ENCODE measurements at regions not wholly inside any gene's neighbourhood (a gene's known extent, or its start where the extent isn't known, plus 50 kb on each side); places are given as distances from the start of the nearest gene placed in this dataset.
A peak's percentile ranks its signal among the peaks of the same experiment; 100 is the strongest.

GRCh38 chr7:17421941-17422340 lies 123.5 kb downstream of the AHR start:
- no peak for TF ChIP-seq CTCF (IDR thresholded peaks at IDR 0.05; ENCODE audit: insufficient read depth, low read depth, low read length)
- peak; percentile 80 for DNase-seq (ENCODE audit: low read depth)
- H3K4me3 ChIP-seq (ENCODE audit: low read depth, low read length): no peak overlapping the region

GRCh38 chr7:17422966-17423365 lies 124.5 kb downstream of the AHR start:
- no peak for TF ChIP-seq CTCF (IDR thresholded peaks at IDR 0.05; ENCODE audit: insufficient read depth, low read depth, low read length)
- DNase-seq (ENCODE audit: low read depth): no peak
- H3K4me3 ChIP-seq (ENCODE audit: low read depth, low read length): no peak overlapping the region

GRCh38 chr7:17427924-17428323 lies 129.5 kb downstream of the AHR start:
- H3K4me3 ChIP-seq (ENCODE audit: low read depth, low read length): no peak overlapping the region
- no peak for TF ChIP-seq CTCF (IDR thresholded peaks at IDR 0.05; ENCODE audit: insufficient read depth, low read depth, low read length)
- DNase-seq (ENCODE audit: low read depth): no peak

GRCh38 chr7:17429579-17429978 lies 131.1 kb downstream of the AHR start:
- no peak for TF ChIP-seq CTCF (IDR thresholded peaks at IDR 0.05; ENCODE audit: insufficient read depth, low read depth, low read length)
- no peak for DNase-seq (ENCODE audit: low read depth)
- no peak overlapping the region for H3K4me3 ChIP-seq (ENCODE audit: low read depth, low read length)

GRCh38 chr7:17432793-17433192 lies 134.3 kb downstream of the AHR start:
- TF ChIP-seq CTCF (IDR thresholded peaks at IDR 0.05; ENCODE audit: insufficient read depth, low read depth, low read length): no peak
- no peak for DNase-seq (ENCODE audit: low read depth)
- no peak overlapping the region for H3K4me3 ChIP-seq (ENCODE audit: low read depth, low read length)

- H3K4me3 ChIP-seq (ENCODE audit: low read depth, low read length): no peak overlapping the region
- no peak for DNase-seq (ENCODE audit: low read depth)
- no peak for TF ChIP-seq CTCF (IDR thresholded peaks at IDR 0.05; ENCODE audit: insufficient read depth, low read depth, low read length)
These were observed 135.7 kb downstream of the AHR start for GRCh38 chr7:17434191-17434590.

- no peak for TF ChIP-seq CTCF (IDR thresholded peaks at IDR 0.05; ENCODE audit: insufficient read depth, low read depth, low read length)
- DNase-seq (ENCODE audit: low read depth): no peak
- H3K4me3 ChIP-seq (ENCODE audit: low read depth, low read length): no peak overlapping the region
These were observed 136.6 kb downstream of the AHR start for GRCh38 chr7:17434841-17435692.

All from fibroblast of villous mesenchyme (primary cell).